ENCODE measurements at regions not wholly inside any gene's neighbourhood (a gene's known extent, or its start where the extent isn't known, plus 50 kb on each side); places are given as distances from the start of the nearest gene placed in this dataset.
"Not testable (repeated sequence)": the region's sequence is repeated elsewhere in the genome, so short reads cannot be mapped to it uniquely, and the experiment has no call there.

- not testable (repeated sequence) for H3K9me3 Mint-ChIP-seq; H3K4me1 Mint-ChIP-seq (ENCODE audit: low read depth in 2 of 2); H3K27me3 Mint-ChIP-seq; DNase-seq (ENCODE audit: low spot score); H3K36me3 Mint-ChIP-seq; ATAC-seq; H3K27ac Mint-ChIP-seq; H3K4me3 Mint-ChIP-seq
Measured at GRCh38 chr5:33210221-33210620, 230.5 kb upstream of the TARS1 start.

GRCh38 chr5:33210978-33211377 lies 229.8 kb upstream of the TARS1 start:
- Mint-ChIP-seq H3K9me3 (peaks cover 3% of the 10 kb centered on the region), H3K4me1 (ENCODE audit: low read depth in 2 of 2) (no peaks in the 10 kb centered on the region)

GRCh38 chr5:33212439-33212838 lies 228.3 kb upstream of the TARS1 start:
- ATAC-seq (no peak), DNase-seq (ENCODE audit: low spot score) (no peak)
- H3K4me3 Mint-ChIP-seq: no peak overlapping the region
- H3K4me1 Mint-ChIP-seq (ENCODE audit: low read depth in 2 of 2): no peaks in the 10 kb centered on the region
- H3K36me3 Mint-ChIP-seq: no peaks in the 10 kb centered on the region
- H3K27ac Mint-ChIP-seq: no peak overlapping the region
- H3K9me3 Mint-ChIP-seq: peaks cover 3% of the 10 kb centered on the region
- no peaks in the 10 kb centered on the region for H3K27me3 Mint-ChIP-seq

More at GRCh38 chr5:33210978-33211377, 229.8 kb upstream of the TARS1 start:
- Mint-ChIP-seq H3K27ac (no peak overlapping the region), H3K27me3 (no peaks in the 10 kb centered on the region), H3K4me3 (no peak overlapping the region), H3K36me3 (no peaks in the 10 kb centered on the region)
- DNase-seq (ENCODE audit: low spot score): no peak
- no peak for ATAC-seq

GRCh38 chr5:33212900-33213299 lies 227.9 kb upstream of the TARS1 start:
- Mint-ChIP-seq H3K36me3 (no peaks in the 10 kb centered on the region), H3K9me3 (peaks cover 3% of the 10 kb centered on the region), H3K4me1 (ENCODE audit: low read depth in 2 of 2) (no peaks in the 10 kb centered on the region), H3K27ac (no peak overlapping the region), H3K4me3 (no peak overlapping the region), H3K27me3 (no peaks in the 10 kb centered on the region)
- no peak for DNase-seq (ENCODE audit: low spot score)
- no peak for ATAC-seq

- H3K36me3 Mint-ChIP-seq: no peaks in the 10 kb centered on the region
- H3K4me1 Mint-ChIP-seq (ENCODE audit: low read depth in 2 of 2): no peaks in the 10 kb centered on the region
- ATAC-seq (no peak), DNase-seq (ENCODE audit: low spot score) (no peak)
- peaks cover 12% of the 10 kb centered on the region for H3K9me3 Mint-ChIP-seq
- H3K27ac Mint-ChIP-seq: no peak overlapping the region
- no peaks in the 10 kb centered on the region for H3K27me3 Mint-ChIP-seq
- no peak overlapping the region for H3K4me3 Mint-ChIP-seq
Measured at GRCh38 chr5:33223563-33224284, 217.0 kb upstream of the TARS1 start.

- H3K4me1 Mint-ChIP-seq (ENCODE audit: low read depth in 2 of 2): no peaks in the 10 kb centered on the region
- ATAC-seq (no peak), DNase-seq (ENCODE audit: low spot score) (no peak)
- H3K27ac Mint-ChIP-seq: no peak overlapping the region
- H3K36me3 Mint-ChIP-seq: no peaks in the 10 kb centered on the region
- H3K9me3 Mint-ChIP-seq: peaks cover 12% of the 10 kb centered on the region
- no peaks in the 10 kb centered on the region for H3K27me3 Mint-ChIP-seq
- no peak overlapping the region for H3K4me3 Mint-ChIP-seq
Measured at GRCh38 chr5:33224285-33224961, 216.3 kb upstream of the TARS1 start.

GRCh38 chr5:33227247-33227646 lies 213.5 kb upstream of the TARS1 start:
- no peak overlapping the region for H3K27ac Mint-ChIP-seq
- H3K4me3 Mint-ChIP-seq: no peak overlapping the region
- H3K9me3 Mint-ChIP-seq: peaks cover 9% of the 10 kb centered on the region
- H3K36me3 Mint-ChIP-seq: no peaks in the 10 kb centered on the region
- ATAC-seq (no peak), DNase-seq (ENCODE audit: low spot score) (no peak)
- H3K4me1 Mint-ChIP-seq (ENCODE audit: low read depth in 2 of 2): no peaks in the 10 kb centered on the region
- no peaks in the 10 kb centered on the region for H3K27me3 Mint-ChIP-seq

- Mint-ChIP-seq H3K9me3 (peaks cover 9% of the 10 kb centered on the region), H3K4me1 (ENCODE audit: low read depth in 2 of 2) (no peaks in the 10 kb centered on the region), H3K4me3 (no peak overlapping the region), H3K36me3 (no peaks in the 10 kb centered on the region), H3K27ac (no peak overlapping the region), H3K27me3 (no peaks in the 10 kb centered on the region)
- DNase-seq (ENCODE audit: low spot score) (no peak), ATAC-seq (no peak)
Measured at GRCh38 chr5:33227746-33228145, 213.0 kb upstream of the TARS1 start.

GRCh38 chr5:33228149-33228548 lies 212.6 kb upstream of the TARS1 start:
- H3K9me3 Mint-ChIP-seq: peaks cover 9% of the 10 kb centered on the region
- no peaks in the 10 kb centered on the region for H3K4me1 Mint-ChIP-seq (ENCODE audit: low read depth in 2 of 2)
- ATAC-seq (no peak), DNase-seq (ENCODE audit: low spot score) (no peak)
- H3K36me3 Mint-ChIP-seq: no peaks in the 10 kb centered on the region
- H3K4me3 Mint-ChIP-seq: no peak overlapping the region
- no peak overlapping the region for H3K27ac Mint-ChIP-seq
- H3K27me3 Mint-ChIP-seq: no peaks in the 10 kb centered on the region

GRCh38 chr5:33229216-33229615 lies 211.5 kb upstream of the TARS1 start:
- Mint-ChIP-seq H3K36me3 (no peaks in the 10 kb centered on the region), H3K27me3 (no peaks in the 10 kb centered on the region), H3K27ac (no peak overlapping the region), H3K9me3 (peaks cover 9% of the 10 kb centered on the region), H3K4me3 (no peak overlapping the region), H3K4me1 (ENCODE audit: low read depth in 2 of 2) (no peaks in the 10 kb centered on the region)
- no peak for ATAC-seq
- no peak for DNase-seq (ENCODE audit: low spot score)

GRCh38 chr5:33230467-33231078 lies 210.2 kb upstream of the TARS1 start:
- ATAC-seq (no peak), DNase-seq (ENCODE audit: low spot score) (no peak)
- Mint-ChIP-seq H3K27ac (no peak overlapping the region), H3K9me3 (peaks cover 8% of the 10 kb centered on the region), H3K36me3 (no peaks in the 10 kb centered on the region), H3K4me1 (ENCODE audit: low read depth in 2 of 2) (peaks cover 0 to under 1% of the 10 kb centered on the region in 2 donors), H3K27me3 (no peaks in the 10 kb centered on the region), H3K4me3 (no peak overlapping the region)

- no peak overlapping the region for H3K27ac Mint-ChIP-seq
- peaks cover 6% of the 10 kb centered on the region for H3K9me3 Mint-ChIP-seq
- no peak for ATAC-seq
- H3K27me3 Mint-ChIP-seq: no peaks in the 10 kb centered on the region
- H3K4me1 Mint-ChIP-seq (ENCODE audit: low read depth in 2 of 2): peaks cover 6% of the 10 kb centered on the region in 2 donors
- H3K4me3 Mint-ChIP-seq: no peak overlapping the region
- no peak for DNase-seq (ENCODE audit: low spot score)
- H3K36me3 Mint-ChIP-seq: no peaks in the 10 kb centered on the region
Measured at GRCh38 chr5:33231214-33231710, 209.5 kb upstream of the TARS1 start.

- H3K4me1 Mint-ChIP-seq (ENCODE audit: low read depth in 2 of 2): peaks cover 6% of the 10 kb centered on the region in 2 donors
- no peak for ATAC-seq
Measured at GRCh38 chr5:33231935-33232334, 208.8 kb upstream of the TARS1 start.

More at GRCh38 chr5:33231935-33232334, 208.8 kb upstream of the TARS1 start:
- Mint-ChIP-seq H3K27me3 (no peaks in the 10 kb centered on the region), H3K9me3 (peaks cover 6% of the 10 kb centered on the region), H3K36me3 (no peaks in the 10 kb centered on the region), H3K27ac (no peak overlapping the region), H3K4me3 (no peak overlapping the region)
- no peak for DNase-seq (ENCODE audit: low spot score)
